Psoas muscle (tissue), 7 donors: ENCODE measurements at regions not wholly inside any gene's neighbourhood (a gene's known extent, or its start where the extent isn't known, plus 50 kb on each side); places are given as distances from the start of the nearest gene placed in this dataset.

Experiments
- ATAC-seq, 4 donors: fragments of 200-7000 bp; cut with Tn5 transposase; one replicate each; pipeline ENCODE4 v1.9.1; 2020; ENCODE audit warnings: moderate library complexity in 3 of 4, mild to moderate bottlenecking in 2 of 4
- DNase-seq, 2 donors: peaks; one replicate each; pipeline ENCODE4 v3.0.0-alpha.2; 2020
- H3K27ac ChIP-seq: fragments of 200-600 bp; one replicate; pipeline ENCODE4 v1.8.0; 2022
- H3K27me3 ChIP-seq, 3 donors: fragments of 200-600 bp in 1 of 3; one replicate each; pipeline versions ENCODE4 v1.6.1 to v1.8.0; 2013 to 2022; ENCODE audit warnings: low read length in 2 of 3, mild to moderate bottlenecking in 2 of 3, moderate library complexity in 1 of 3; ENCODE audit not compliant: insufficient read depth in 3 of 3
- H3K36me3 ChIP-seq, 2 donors: fragments of 200-600 bp in 1 of 2; one replicate each; pipeline versions ENCODE4 v1.6.1 to v1.8.0; 2013 to 2022; ENCODE audit warnings: low read depth in 1 of 2, mild to moderate bottlenecking in 1 of 2, moderate library complexity in 1 of 2; ENCODE audit not compliant: insufficient read depth in 1 of 2
- H3K4me1 ChIP-seq: fragments of 200-600 bp; one replicate; pipeline ENCODE4 v1.8.0; 2022
- H3K4me3 ChIP-seq: fragments of 200-600 bp; one replicate; pipeline ENCODE4 v1.8.0; 2022; ENCODE audit warnings: mild to moderate bottlenecking
- H3K9me3 ChIP-seq: fragments of 200-600 bp; one replicate; pipeline ENCODE4 v1.8.0; 2022
- whole genome bisulfite sequencing, 3 donors: extraction: QIAGEN DNeasy Blood & Tissue Kit; methylation state at CpG; one replicate each; pipeline versions ENCODE4 v1.1.6 to v1.1.7; 2013; 5-methylcytosine and 5-hydroxymethylcytosine counted together
- intact Hi-C, 2 donors: fragments of 100-400 bp; cut with DNase I; formaldehyde crosslinking; loops; one replicate each; pipeline versions ENCODE4 v1.11.0 to v1.14.2; 2022
- TF ChIP-seq, protein P1 (sequence below): fragments of 200-600 bp; IDR thresholded peaks from one replicate; pipeline ENCODE4 v1.8.0; 2022; ENCODE audit warnings: antibody characterized with exemption
- donor health status: healthy with polysubstance abuse.
- donor health status: DM: no; HTN: no; CAD: no; lungs with moderate emphysema.
- donor health status: Bipolar disorder and iron deficiency.
- donor health status: healthy.
- donor health status: DM: yes; HTN: yes; CAD: no.
- donor health status: DM: no; HTN: no; CAD: no.
- donor health status: DM: yes; HTN: yes; CAD: no.

DNA sequence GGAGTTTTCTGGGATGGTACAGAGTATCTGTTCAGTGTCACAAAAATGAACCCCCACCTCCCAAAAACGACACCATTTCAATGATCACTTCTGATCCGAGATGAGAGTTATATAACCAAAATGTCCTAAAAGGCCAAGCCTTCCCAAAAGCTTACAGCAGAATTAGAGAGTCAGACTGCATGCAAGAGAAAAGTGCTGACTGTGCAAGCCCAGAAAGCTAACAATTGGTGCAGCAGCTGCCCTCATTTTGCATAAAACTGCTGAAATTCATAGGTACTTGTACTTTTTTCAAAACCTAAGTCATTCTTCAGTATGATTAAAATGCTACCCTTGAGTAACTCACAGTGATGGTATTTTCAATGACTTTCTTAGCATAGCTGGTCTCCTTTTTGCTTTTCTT, 819.6 kb upstream of the ARGLU1 start:
- Histone ChIP-seq H3K36me3 (no peaks in the 10 kb centered on the region), H3K27me3 (no peaks in the 10 kb centered on the region), H3K4me3 (no peak overlapping the region), H3K27ac (no peak overlapping the region), H3K9me3 (no peaks in the 10 kb centered on the region), H3K4me1 (no peaks in the 10 kb centered on the region)
- DNase-seq = no peak
- WGBS, 3 donors = 74 to 80% (median 76%) methylated on average over 2 of the region's 2 CpGs
- no peak for ATAC-seq
- TF ChIP-seq, protein P1, sequence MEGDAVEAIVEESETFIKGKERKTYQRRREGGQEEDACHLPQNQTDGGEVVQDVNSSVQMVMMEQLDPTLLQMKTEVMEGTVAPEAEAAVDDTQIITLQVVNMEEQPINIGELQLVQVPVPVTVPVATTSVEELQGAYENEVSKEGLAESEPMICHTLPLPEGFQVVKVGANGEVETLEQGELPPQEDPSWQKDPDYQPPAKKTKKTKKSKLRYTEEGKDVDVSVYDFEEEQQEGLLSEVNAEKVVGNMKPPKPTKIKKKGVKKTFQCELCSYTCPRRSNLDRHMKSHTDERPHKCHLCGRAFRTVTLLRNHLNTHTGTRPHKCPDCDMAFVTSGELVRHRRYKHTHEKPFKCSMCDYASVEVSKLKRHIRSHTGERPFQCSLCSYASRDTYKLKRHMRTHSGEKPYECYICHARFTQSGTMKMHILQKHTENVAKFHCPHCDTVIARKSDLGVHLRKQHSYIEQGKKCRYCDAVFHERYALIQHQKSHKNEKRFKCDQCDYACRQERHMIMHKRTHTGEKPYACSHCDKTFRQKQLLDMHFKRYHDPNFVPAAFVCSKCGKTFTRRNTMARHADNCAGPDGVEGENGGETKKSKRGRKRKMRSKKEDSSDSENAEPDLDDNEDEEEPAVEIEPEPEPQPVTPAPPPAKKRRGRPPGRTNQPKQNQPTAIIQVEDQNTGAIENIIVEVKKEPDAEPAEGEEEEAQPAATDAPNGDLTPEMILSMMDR = no peak
- intact Hi-C loops = no loop called here

- no peaks in the 10 kb centered on the region for H3K27me3 ChIP-seq
- intact Hi-C loops = no loop called here
These were observed 811.6 kb upstream of the ARGLU1 start for GRCh38 chr13:107379407-107380155.

DNA sequence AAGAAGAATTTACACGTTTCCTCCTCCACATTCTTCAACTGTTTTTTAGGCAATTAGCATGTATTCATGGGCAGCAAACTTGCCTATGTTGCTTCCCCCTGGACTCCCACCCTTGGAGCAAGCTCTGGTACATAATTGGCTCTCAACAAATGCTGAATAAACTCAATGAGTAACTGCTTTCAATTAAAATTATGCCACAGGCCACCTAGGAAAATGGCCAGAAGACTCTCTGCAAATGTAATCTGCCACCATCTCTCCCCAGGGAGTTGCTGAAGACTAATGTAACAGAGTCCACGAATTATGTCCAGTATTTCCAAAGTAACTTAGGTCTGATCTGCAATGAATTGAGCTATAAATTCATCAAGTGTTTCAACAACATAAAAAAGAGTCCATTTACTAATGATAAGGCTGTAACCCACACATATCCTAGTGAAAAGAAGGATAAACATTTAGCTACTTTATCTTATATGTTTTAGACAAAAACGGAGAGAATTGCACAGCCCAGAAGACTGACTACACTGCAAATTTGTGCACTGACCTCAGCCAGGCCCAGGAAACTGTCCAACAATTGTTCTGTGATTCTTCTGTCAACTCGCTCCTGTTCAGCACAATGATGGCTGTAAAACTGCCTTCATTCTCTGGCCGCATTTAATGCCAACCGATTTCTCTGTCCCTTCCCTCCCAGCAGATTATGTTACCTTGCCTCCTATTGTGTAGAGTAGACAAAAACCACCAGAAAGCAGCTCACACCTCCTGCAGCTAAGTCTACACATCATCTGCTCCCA, 808.6 kb upstream of the ARGLU1 start:
- TF ChIP-seq, protein P1 = no peak
- DNase-seq (no peak), ATAC-seq (no peak)
- H3K27ac ChIP-seq = no peak overlapping the region
- no peaks in the 10 kb centered on the region for H3K36me3 ChIP-seq
- H3K4me3 ChIP-seq = no peak overlapping the region
- intact Hi-C loops = no loop called here
- WGBS, 3 donors = 55 to 62% (median 61%) methylated on average over 6 of the region's 6 CpGs
- no peaks in the 10 kb centered on the region for H3K9me3 ChIP-seq
- no peaks in the 10 kb centered on the region for H3K27me3 ChIP-seq
- H3K4me1 ChIP-seq = no peaks in the 10 kb centered on the region

More at GRCh38 chr13:107379407-107380155, 811.6 kb upstream of the ARGLU1 start:
- no peak overlapping the region for H3K27ac ChIP-seq
- no peaks in the 10 kb centered on the region for H3K9me3 ChIP-seq
- no peak for ATAC-seq
- TF ChIP-seq, protein P1 = no peak
- no peak for DNase-seq
- H3K4me1 ChIP-seq = no peaks in the 10 kb centered on the region
- 55 to 62% (median 60%) methylated on average over 7 of the region's 7 CpGs for WGBS, 3 donors
- no peak overlapping the region for H3K4me3 ChIP-seq
- no peaks in the 10 kb centered on the region for H3K36me3 ChIP-seq

- Histone ChIP-seq H3K36me3 (no peaks in the 10 kb centered on the region), H3K4me1 (no peaks in the 10 kb centered on the region), H3K27ac (no peak overlapping the region), H3K4me3 (no peak overlapping the region), H3K9me3 (no peaks in the 10 kb centered on the region), H3K27me3 (no peaks in the 10 kb centered on the region)
- ATAC-seq (no peak), DNase-seq (no peak)
- WGBS, 3 donors = 75 to 82% (median 80%) methylated on average over 4 of the region's 4 CpGs
- intact Hi-C loops = no loop called here
- TF ChIP-seq, protein P1 = no peak
These were observed 807.9 kb upstream of the ARGLU1 start for GRCh38 chr13:107375701-107376340.
